ENCODE measurements at regions not wholly inside any gene's neighbourhood (a gene's known extent, or its start where the extent isn't known, plus 50 kb on each side); places are given as distances from the start of the nearest gene placed in this dataset.

DNA sequence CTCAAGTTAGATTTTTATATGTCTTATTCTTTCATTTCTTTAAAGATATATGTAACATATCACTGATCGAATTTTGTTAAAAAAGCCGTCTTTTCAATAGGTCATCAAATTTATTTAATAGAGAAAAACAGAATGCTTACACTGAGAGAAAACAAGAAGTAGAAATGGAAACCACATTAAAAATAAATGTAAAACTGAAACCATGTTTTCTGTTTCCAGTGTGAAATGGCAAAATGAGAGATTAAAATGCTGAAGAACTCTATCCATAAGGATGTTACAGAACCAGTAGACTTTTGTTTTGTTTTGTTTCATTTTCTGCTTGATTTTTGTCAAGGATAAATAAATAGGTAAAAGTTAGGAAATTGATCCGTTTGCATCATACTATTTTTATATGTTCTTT, 210.1 kb downstream of the PRDM9 start:
- no peak for TF ChIP-seq POLR2AphosphoS5 (IDR thresholded peaks at IDR 0.05)
- Histone ChIP-seq H3K36me3 (no peaks in the 10 kb centered on the region), H3K4me1 (no peaks in the 10 kb centered on the region), H3K27ac (no peak overlapping the region), H3K27me3 (no peaks in the 10 kb centered on the region), H3K4me3 (no peak overlapping the region), H3K9me3 (no peaks in the 10 kb centered on the region)
- 68 to 80% methylated on average over 3 of the region's 3 CpGs for WGBS, 2 donors
- no peak for DNase-seq
- no peak for ATAC-seq (ENCODE audit: low FRiP score in 2 of 2)

DNA sequence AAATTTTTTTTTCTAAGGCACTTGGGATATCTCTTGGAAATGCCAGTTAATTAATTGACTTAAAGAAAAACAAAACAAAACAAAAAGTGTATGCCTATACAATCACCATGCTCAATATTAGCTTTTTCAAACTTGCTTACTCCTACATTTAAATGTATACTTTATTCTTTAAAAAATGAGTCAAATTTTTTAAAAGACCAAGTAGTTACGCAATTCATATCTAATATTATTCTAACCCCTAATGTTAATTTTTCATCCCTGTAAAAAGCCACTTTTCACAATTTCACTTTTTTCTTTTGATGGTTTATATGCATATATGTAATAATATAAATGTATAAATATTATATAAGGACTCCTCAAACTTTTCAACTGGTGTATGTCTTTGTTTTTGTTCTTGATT, 211.2 kb downstream of the PRDM9 start:
- Histone ChIP-seq H3K4me1 (no peaks in the 10 kb centered on the region), H3K36me3 (no peaks in the 10 kb centered on the region), H3K9me3 (no peaks in the 10 kb centered on the region), H3K27me3 (no peaks in the 10 kb centered on the region), H3K4me3 (no peak overlapping the region), H3K27ac (no peak overlapping the region)
- ATAC-seq (ENCODE audit: low FRiP score in 2 of 2), result no peak
- 96 to 97% methylated on average over 1 of the region's 1 CpG for WGBS, 2 donors
- TF ChIP-seq CTCF (IDR thresholded peaks at IDR 0.05) (no peak), POLR2AphosphoS5 (IDR thresholded peaks at IDR 0.05) (no peak), EP300 (IDR thresholded peaks at IDR 0.05) (no peak), POLR2A (IDR thresholded peaks at IDR 0.05) (no peak)
- no peak for DNase-seq

DNA sequence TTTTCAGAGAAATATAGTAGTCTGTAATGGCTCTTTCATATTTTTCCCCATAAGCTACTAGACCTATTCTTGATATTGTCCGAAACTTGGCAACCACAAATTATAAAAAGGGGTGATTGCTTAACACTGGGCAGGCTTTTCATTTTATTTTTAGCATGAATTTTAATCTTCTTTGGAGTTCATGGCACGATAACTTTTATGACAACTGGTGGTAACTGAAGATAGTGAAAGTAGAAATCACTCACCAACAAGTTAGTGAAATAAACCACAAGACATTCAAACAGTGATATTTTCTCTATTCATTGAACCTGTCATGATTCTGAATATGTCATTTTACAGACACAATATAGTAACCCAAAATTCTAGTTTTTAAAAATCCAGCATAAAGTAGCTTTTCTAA, 213.9 kb downstream of the PRDM9 start:
- WGBS, 2 donors, result 55 to 66% methylated on average over 1 to 2 of the region's 2 CpGs
- no peak overlapping the region for H3K27ac ChIP-seq
- DNase-seq (no peak), ATAC-seq (ENCODE audit: low FRiP score in 2 of 2) (no peak)
- H3K4me1 ChIP-seq, result no peaks in the 10 kb centered on the region
- no peaks in the 10 kb centered on the region for H3K36me3 ChIP-seq
- TF ChIP-seq POLR2AphosphoS5 (IDR thresholded peaks at IDR 0.05) (no peak), POLR2A (IDR thresholded peaks at IDR 0.05) (no peak), CTCF (IDR thresholded peaks at IDR 0.05) (no peak), EP300 (IDR thresholded peaks at IDR 0.05) (no peak)
- no peaks in the 10 kb centered on the region for H3K27me3 ChIP-seq
- H3K4me3 ChIP-seq, result no peak overlapping the region
- H3K9me3 ChIP-seq, result no peaks in the 10 kb centered on the region

GRCh38 chr5:23727271-23727670, 219.9 kb downstream of the PRDM9 start:
- no peak for DNase-seq
- no peak for ATAC-seq (ENCODE audit: low FRiP score in 2 of 2)
- Histone ChIP-seq H3K9me3 (no peaks in the 10 kb centered on the region), H3K4me1 (no peaks in the 10 kb centered on the region), H3K36me3 (no peaks in the 10 kb centered on the region), H3K4me3 (no peak overlapping the region), H3K27me3 (no peaks in the 10 kb centered on the region), H3K27ac (no peak overlapping the region)
- no peak for TF ChIP-seq POLR2A (IDR thresholded peaks at IDR 0.05)
- TF ChIP-seq POLR2AphosphoS5 (IDR thresholded peaks at IDR 0.05), result no peak
- no peak for TF ChIP-seq CTCF (IDR thresholded peaks at IDR 0.05)
- no peak for TF ChIP-seq EP300 (IDR thresholded peaks at IDR 0.05)
- 56 to 80% methylated on average over 4 of the region's 4 CpGs for WGBS, 2 donors

GRCh38 chr5:23730023-23730422, 222.6 kb downstream of the PRDM9 start:
- no peak overlapping the region for H3K4me3 ChIP-seq
- 60 to 70% methylated on average over 2 of the region's 2 CpGs for WGBS, 2 donors
- H3K9me3 ChIP-seq, result no peaks in the 10 kb centered on the region
- ATAC-seq (ENCODE audit: low FRiP score in 2 of 2) (no peak), DNase-seq (no peak)
- TF ChIP-seq EP300 (IDR thresholded peaks at IDR 0.05) (no peak), POLR2AphosphoS5 (IDR thresholded peaks at IDR 0.05) (no peak), POLR2A (IDR thresholded peaks at IDR 0.05) (no peak), CTCF (IDR thresholded peaks at IDR 0.05) (no peak)
- no peaks in the 10 kb centered on the region for H3K36me3 ChIP-seq
- H3K27ac ChIP-seq, result no peak overlapping the region
- no peaks in the 10 kb centered on the region for H3K4me1 ChIP-seq
- H3K27me3 ChIP-seq, result no peaks in the 10 kb centered on the region

Measured in upper lobe of left lung (tissue), 6 donors.